Lower leg skin (tissue), 3 donors: ENCODE measurements at regions not wholly inside any gene's neighbourhood (a gene's known extent, or its start where the extent isn't known, plus 50 kb on each side); places are given as distances from the start of the nearest gene placed in this dataset.

Source experiments
- POLR2A ChIP-seq, 2 donors: fragments of 450-650 bp; IDR thresholded peaks; one replicate each; pipeline ENCODE4 v1.6.1; 2016 to 2017; ENCODE audit warnings: antibody characterized with exemption in 2 of 2, mild to moderate bottlenecking in 1 of 2, moderate library complexity in 1 of 2
- TF ChIP-seq, protein P1 (sequence below), 3 donors: fragments of 450-650 bp; IDR thresholded peaks; one replicate each; pipeline ENCODE4 v1.5.1; 2016; ENCODE audit warnings: antibody characterized with exemption in 3 of 3, mild to moderate bottlenecking in 3 of 3, moderate library complexity in 2 of 3

GRCh38 chr5:74519161-74519571, 121.4 kb downstream of the ENC1 start:
- TF ChIP-seq, protein P1, sequence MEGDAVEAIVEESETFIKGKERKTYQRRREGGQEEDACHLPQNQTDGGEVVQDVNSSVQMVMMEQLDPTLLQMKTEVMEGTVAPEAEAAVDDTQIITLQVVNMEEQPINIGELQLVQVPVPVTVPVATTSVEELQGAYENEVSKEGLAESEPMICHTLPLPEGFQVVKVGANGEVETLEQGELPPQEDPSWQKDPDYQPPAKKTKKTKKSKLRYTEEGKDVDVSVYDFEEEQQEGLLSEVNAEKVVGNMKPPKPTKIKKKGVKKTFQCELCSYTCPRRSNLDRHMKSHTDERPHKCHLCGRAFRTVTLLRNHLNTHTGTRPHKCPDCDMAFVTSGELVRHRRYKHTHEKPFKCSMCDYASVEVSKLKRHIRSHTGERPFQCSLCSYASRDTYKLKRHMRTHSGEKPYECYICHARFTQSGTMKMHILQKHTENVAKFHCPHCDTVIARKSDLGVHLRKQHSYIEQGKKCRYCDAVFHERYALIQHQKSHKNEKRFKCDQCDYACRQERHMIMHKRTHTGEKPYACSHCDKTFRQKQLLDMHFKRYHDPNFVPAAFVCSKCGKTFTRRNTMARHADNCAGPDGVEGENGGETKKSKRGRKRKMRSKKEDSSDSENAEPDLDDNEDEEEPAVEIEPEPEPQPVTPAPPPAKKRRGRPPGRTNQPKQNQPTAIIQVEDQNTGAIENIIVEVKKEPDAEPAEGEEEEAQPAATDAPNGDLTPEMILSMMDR (IDR thresholded peaks at IDR 0.05): no peak
- no peak for TF ChIP-seq POLR2A (IDR thresholded peaks at IDR 0.05)
